ENCODE measurements at regions not wholly inside any gene's neighbourhood (a gene's known extent, or its start where the extent isn't known, plus 50 kb on each side); places are given as distances from the start of the nearest gene placed in this dataset.
A peak's percentile ranks its signal among the peaks of the same experiment; 100 is the strongest.
"Not testable (repeated sequence)": the region's sequence is repeated elsewhere in the genome, so short reads cannot be mapped to it uniquely, and the experiment has no call there.

GRCh38 chr7:131933751-131934289 lies 377.4 kb upstream of the PODXL start (continued):
- TF ChIP-seq, protein P1, sequence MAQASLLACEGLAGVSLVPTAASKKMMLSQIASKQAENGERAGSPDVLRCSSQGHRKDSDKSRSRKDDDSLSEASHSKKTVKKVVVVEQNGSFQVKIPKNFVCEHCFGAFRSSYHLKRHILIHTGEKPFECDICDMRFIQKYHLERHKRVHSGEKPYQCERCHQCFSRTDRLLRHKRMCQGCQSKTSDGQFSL (CRISPR knock-in tag; IDR thresholded peaks at IDR 0.05), result no peak
- TF ChIP-seq, protein P1 (tag; IDR thresholded peaks at IDR 0.05), result no peak
- TF ChIP-seq, protein P2, sequence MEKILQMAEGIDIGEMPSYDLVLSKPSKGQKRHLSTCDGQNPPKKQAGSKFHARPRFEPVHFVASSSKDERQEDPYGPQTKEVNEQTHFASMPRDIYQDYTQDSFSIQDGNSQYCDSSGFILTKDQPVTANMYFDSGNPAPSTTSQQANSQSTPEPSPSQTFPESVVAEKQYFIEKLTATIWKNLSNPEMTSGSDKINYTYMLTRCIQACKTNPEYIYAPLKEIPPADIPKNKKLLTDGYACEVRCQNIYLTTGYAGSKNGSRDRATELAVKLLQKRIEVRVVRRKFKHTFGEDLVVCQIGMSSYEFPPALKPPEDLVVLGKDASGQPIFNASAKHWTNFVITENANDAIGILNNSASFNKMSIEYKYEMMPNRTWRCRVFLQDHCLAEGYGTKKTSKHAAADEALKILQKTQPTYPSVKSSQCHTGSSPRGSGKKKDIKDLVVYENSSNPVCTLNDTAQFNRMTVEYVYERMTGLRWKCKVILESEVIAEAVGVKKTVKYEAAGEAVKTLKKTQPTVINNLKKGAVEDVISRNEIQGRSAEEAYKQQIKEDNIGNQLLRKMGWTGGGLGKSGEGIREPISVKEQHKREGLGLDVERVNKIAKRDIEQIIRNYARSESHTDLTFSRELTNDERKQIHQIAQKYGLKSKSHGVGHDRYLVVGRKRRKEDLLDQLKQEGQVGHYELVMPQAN (IDR thresholded peaks at IDR 0.05; ENCODE audit: borderline replicate concordance), result no peak

DNA sequence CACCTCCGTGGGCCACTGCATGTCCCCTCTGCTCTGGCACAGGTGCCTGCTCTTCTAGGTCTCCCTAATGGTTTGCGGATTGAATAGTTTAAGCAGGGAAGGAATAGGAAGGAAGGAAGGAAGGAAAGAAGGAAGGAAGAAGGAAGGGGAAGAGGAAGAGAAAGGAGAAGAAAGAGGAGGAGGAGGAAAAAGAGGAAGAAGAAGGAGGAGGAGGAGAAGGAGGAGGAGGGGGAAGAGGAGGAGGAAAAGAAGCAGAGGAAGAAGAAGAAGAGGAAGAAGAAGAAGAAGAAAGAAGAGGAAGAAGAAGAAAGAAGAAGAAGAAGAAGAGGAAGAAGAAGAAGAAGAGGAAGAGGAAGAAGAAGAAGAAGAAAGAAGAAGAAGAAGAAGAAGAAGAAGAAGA lies 376.8 kb upstream of the PODXL start:
- H3K27me3 ChIP-seq (ENCODE audit: control insufficient read depth in 2 of 2, insufficient read depth in 2 of 2, low read length in 2 of 2); H3K4me3 ChIP-seq; H3K9ac ChIP-seq (ENCODE audit: insufficient read depth in 1 of 2, low read depth in 2 of 2, low read length in 2 of 2); H3K9me1 ChIP-seq (ENCODE audit: control insufficient read depth, insufficient read depth, low read length); H3K36me3 ChIP-seq (ENCODE audit: control insufficient read depth, insufficient read depth, low read length); H3K4me2 ChIP-seq (ENCODE audit: insufficient read depth, low read length); intact Hi-C loops (cut with micrococcal nuclease); in situ Hi-C loops (cut with MboI); H3K9me3 ChIP-seq (replicated peaks; ENCODE audit: control insufficient read depth, insufficient read depth, low read depth, low read length); H3K79me2 ChIP-seq (ENCODE audit: control insufficient read depth, insufficient read depth, low read length); DNase-seq (ENCODE audit: extremely low read depth in 1 of 4, low spot score in 3 of 4); CTCF ChIA-PET (ENCODE audit: low intra/inter-chr PET ratio); ATAC-seq; BruUV-seq (replicated peaks); H2AFZ ChIP-seq (ENCODE audit: low read depth, low read length); H3K4me1 ChIP-seq (replicated peaks in 1 of 2; ENCODE audit: control insufficient read depth in 2 of 2, insufficient read depth in 2 of 2, low read length in 2 of 2); H3K27ac ChIP-seq (ENCODE audit: extremely low read depth, low read depth, low read length); H4K20me1 ChIP-seq (replicated peaks; ENCODE audit: control insufficient read depth, insufficient read depth, low read length); FAIRE-seq: not testable (repeated sequence)
- 0% methylated on average over 2 of the region's 2 CpGs for WGBS (ENCODE audit: insufficient coverage, low coverage, missing lambda C conversion rate)
- POLR2A ChIA-PET, result interaction anchor here (0.6 kb wide), 1 partner anchor 38 kb away, joined by 3 read pairs; no protein-coding TSS in a partner anchor
- TF ChIP-seq OTX1 (CRISPR knock-in tag; IDR thresholded peaks at IDR 0.05) (peak; percentile 8; the same call in 1 of the 2 replicates), ARID2 (IDR thresholded peaks at IDR 0.05) (0 out of 2 replicates have a peak, but pooled peaks have one; percentile 13)
- TF ChIP-seq, protein P3, sequence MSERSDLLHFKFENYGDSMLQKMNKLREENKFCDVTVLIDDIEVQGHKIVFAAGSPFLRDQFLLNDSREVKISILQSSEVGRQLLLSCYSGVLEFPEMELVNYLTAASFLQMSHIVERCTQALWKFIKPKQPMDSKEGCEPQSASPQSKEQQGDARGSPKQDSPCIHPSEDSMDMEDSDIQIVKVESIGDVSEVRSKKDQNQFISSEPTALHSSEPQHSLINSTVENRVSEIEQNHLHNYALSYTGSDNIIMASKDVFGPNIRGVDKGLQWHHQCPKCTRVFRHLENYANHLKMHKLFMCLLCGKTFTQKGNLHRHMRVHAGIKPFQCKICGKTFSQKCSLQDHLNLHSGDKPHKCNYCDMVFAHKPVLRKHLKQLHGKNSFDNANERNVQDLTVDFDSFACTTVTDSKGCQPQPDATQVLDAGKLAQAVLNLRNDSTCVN (CRISPR knock-in tag; IDR thresholded peaks at IDR 0.05), result 0 out of 2 replicates have a peak, but pooled peaks have one; percentile 15
- TF ChIP-seq, protein P4, sequence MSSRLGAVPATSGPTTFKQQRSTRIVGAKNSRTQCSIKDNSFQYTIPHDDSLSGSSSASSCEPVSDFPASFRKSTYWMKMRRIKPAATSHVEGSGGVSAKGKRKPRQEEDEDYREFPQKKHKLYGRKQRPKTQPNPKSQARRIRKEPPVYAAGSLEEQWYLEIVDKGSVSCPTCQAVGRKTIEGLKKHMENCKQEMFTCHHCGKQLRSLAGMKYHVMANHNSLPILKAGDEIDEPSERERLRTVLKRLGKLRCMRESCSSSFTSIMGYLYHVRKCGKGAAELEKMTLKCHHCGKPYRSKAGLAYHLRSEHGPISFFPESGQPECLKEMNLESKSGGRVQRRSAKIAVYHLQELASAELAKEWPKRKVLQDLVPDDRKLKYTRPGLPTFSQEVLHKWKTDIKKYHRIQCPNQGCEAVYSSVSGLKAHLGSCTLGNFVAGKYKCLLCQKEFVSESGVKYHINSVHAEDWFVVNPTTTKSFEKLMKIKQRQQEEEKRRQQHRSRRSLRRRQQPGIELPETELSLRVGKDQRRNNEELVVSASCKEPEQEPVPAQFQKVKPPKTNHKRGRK (tag; IDR thresholded peaks at IDR 0.05), result peak; percentile 55; the same call in 1 of the 2 replicates
